ENCODE measurements at regions not wholly inside any gene's neighbourhood (a gene's known extent, or its start where the extent isn't known, plus 50 kb on each side); places are given as distances from the start of the nearest gene placed in this dataset.

GRCh38 chr9:115606838-115607237 lies 488.9 kb upstream of the TNC start:
- TF ChIP-seq, protein P1, sequence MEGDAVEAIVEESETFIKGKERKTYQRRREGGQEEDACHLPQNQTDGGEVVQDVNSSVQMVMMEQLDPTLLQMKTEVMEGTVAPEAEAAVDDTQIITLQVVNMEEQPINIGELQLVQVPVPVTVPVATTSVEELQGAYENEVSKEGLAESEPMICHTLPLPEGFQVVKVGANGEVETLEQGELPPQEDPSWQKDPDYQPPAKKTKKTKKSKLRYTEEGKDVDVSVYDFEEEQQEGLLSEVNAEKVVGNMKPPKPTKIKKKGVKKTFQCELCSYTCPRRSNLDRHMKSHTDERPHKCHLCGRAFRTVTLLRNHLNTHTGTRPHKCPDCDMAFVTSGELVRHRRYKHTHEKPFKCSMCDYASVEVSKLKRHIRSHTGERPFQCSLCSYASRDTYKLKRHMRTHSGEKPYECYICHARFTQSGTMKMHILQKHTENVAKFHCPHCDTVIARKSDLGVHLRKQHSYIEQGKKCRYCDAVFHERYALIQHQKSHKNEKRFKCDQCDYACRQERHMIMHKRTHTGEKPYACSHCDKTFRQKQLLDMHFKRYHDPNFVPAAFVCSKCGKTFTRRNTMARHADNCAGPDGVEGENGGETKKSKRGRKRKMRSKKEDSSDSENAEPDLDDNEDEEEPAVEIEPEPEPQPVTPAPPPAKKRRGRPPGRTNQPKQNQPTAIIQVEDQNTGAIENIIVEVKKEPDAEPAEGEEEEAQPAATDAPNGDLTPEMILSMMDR (IDR thresholded peaks at IDR 0.05), result no peak
- TF ChIP-seq POLR2A (IDR thresholded peaks at IDR 0.05) (no peak), EP300 (IDR thresholded peaks at IDR 0.05) (no peak)

All from tibial nerve (tissue), 4 donors.